BLaER1 treated with 17β-estradiol and CSF1 and Interleukin-3, amounts not matched to agents 10 nM and 100 nM (cell line): ENCODE measurements at regions not wholly inside any gene's neighbourhood (a gene's known extent, or its start where the extent isn't known, plus 50 kb on each side); places are given as distances from the start of the nearest gene placed in this dataset.
"Not testable (repeated sequence)": the region's sequence is repeated elsewhere in the genome, so short reads cannot be mapped to it uniquely, and the experiment has no call there.

Source experiments
- H3K27ac ChIP-seq, 11 experiments: shearing (Covaris generic); formaldehyde crosslinking; 2 replicates each; pipeline ENCODE4 v1.8.1; 2022
- H3K27me3 ChIP-seq, 11 experiments: shearing (Covaris generic); formaldehyde crosslinking; 2 replicates each; pipeline ENCODE4 v1.8.1; 2022
- H3K36me3 ChIP-seq, 11 experiments: shearing (Covaris generic); formaldehyde crosslinking; 2 replicates each; pipeline ENCODE4 v1.8.1; 2022
- H3K4me1 ChIP-seq, 10 experiments: shearing (Covaris generic); formaldehyde crosslinking; 2 replicates each; pipeline ENCODE4 v1.8.1; 2022
- H3K4me2 ChIP-seq, 11 experiments: shearing (Covaris generic); formaldehyde crosslinking; 2 replicates each; pipeline ENCODE4 v1.8.1; 2022
- H3K4me3 ChIP-seq, 10 experiments: shearing (Covaris generic); formaldehyde crosslinking; 2 replicates each; pipeline ENCODE4 v1.8.1; 2022
- H3K9ac ChIP-seq, 11 experiments: shearing (Covaris generic); formaldehyde crosslinking; 2 replicates each; pipeline ENCODE4 v1.8.1; 2022
- H3K9me3 ChIP-seq, 11 experiments: shearing (Covaris generic); formaldehyde crosslinking; replicated peaks in 1 of 11; 2 replicates each; pipeline ENCODE4 v1.8.1; 2022
- H4K20me1 ChIP-seq, 11 experiments: shearing (Covaris generic); formaldehyde crosslinking; 2 replicates each; pipeline ENCODE4 v1.8.1; 2022
- Cebpa-rat ChIP-seq, 11 experiments: shearing (Covaris generic); IDR thresholded peaks; 2 replicates each; pipeline ENCODE4 v1.8.1; 2022

GRCh38 chr7:97405835-97406234 is 288.3 kb downstream of the SDHAF3 start:
- TF ChIP-seq Cebpa-rat (IDR thresholded peaks at IDR 0.05): no peak
- no peaks in the 10 kb centered on the region for H3K27me3 ChIP-seq
- no peak overlapping the region for H3K9ac ChIP-seq
- H4K20me1 ChIP-seq: no peaks in the 10 kb centered on the region
- no peaks in the 10 kb centered on the region for H3K9me3 ChIP-seq
- H3K4me1 ChIP-seq: no peaks in the 10 kb centered on the region
- no peak overlapping the region for H3K27ac ChIP-seq
- no peaks in the 10 kb centered on the region for H3K36me3 ChIP-seq
- no peak overlapping the region for H3K4me2 ChIP-seq
- no peak overlapping the region for H3K4me3 ChIP-seq

DNA sequence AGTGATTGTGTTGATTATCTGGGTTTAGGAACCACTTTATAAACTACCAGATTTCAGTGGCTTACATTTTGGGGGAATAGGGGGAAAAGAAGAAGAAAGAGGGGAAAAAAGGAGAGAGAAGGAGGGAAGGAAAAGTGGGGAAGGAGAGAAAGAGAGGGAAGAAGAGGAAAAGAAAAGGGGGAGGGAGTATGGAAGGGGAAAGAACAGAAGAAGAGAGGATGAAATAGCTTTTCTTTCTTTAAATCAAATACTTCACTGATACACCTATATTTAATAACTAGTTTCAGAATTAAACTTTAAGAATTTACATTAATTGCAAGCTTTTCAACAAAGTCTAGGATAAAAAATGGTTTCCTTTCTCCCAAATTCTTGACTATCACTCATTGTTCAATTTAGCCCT is 289.6 kb downstream of the SDHAF3 start:
- no peak for TF ChIP-seq Cebpa-rat (IDR thresholded peaks at IDR 0.05)
- H3K36me3 ChIP-seq: no peaks in the 10 kb centered on the region
- H3K27me3 ChIP-seq: no peaks in the 10 kb centered on the region
- no peak overlapping the region for H3K4me2 ChIP-seq
- no peaks in the 10 kb centered on the region for H3K4me1 ChIP-seq
- H3K4me3 ChIP-seq: no peak overlapping the region
- no peak overlapping the region for H3K9ac ChIP-seq
- H4K20me1 ChIP-seq: no peaks in the 10 kb centered on the region
- H3K27ac ChIP-seq: no peak overlapping the region
- H3K9me3 ChIP-seq: no peaks in the 10 kb centered on the region

GRCh38 chr7:97409346-97409745 is 291.8 kb downstream of the SDHAF3 start:
- Histone ChIP-seq H4K20me1 (no peaks in the 10 kb centered on the region), H3K4me2 (no peak overlapping the region), H3K27me3 (no peaks in the 10 kb centered on the region), H3K9me3 (no peaks in the 10 kb centered on the region), H3K27ac (no peak overlapping the region), H3K4me3 (no peak overlapping the region), H3K9ac (no peak overlapping the region), H3K36me3 (no peaks in the 10 kb centered on the region), H3K4me1 (no peaks in the 10 kb centered on the region)
- TF ChIP-seq Cebpa-rat (IDR thresholded peaks at IDR 0.05): no peak

DNA sequence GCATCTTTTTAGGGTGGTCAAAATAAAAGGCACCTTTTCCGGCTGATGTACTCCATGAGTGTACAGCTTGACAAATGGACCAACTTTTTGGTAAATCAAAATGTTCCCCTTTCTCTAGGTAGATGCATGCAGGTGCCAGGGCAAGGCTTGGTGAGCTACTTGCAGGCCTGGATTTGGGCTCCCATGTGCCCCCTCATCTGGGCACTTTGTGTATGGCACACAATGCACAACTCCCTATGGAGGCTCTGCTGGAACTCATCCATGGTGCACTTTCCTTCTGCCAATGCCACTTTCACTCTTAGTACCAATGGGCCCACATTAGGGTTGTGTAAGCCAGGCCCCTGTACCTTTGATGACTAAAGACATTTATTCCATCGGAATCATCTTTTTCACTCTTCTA is 300.8 kb downstream of the SDHAF3 start:
- H3K9me3 ChIP-seq: peaks cover 0 to 5% (median 3%) of the 10 kb centered on the region in 11 experiments; a peak in 9 of 22 replicates
- no peak overlapping the region for H3K4me2 ChIP-seq
- no peaks in the 10 kb centered on the region for H3K4me1 ChIP-seq
- no peaks in the 10 kb centered on the region for H3K36me3 ChIP-seq
- H3K27me3 ChIP-seq: no peaks in the 10 kb centered on the region
- no peak overlapping the region for H3K27ac ChIP-seq
- H3K4me3 ChIP-seq: no peak overlapping the region
- H3K9ac ChIP-seq: no peak overlapping the region
- no peak for TF ChIP-seq Cebpa-rat (IDR thresholded peaks at IDR 0.05)
- H4K20me1 ChIP-seq: no peaks in the 10 kb centered on the region

DNA sequence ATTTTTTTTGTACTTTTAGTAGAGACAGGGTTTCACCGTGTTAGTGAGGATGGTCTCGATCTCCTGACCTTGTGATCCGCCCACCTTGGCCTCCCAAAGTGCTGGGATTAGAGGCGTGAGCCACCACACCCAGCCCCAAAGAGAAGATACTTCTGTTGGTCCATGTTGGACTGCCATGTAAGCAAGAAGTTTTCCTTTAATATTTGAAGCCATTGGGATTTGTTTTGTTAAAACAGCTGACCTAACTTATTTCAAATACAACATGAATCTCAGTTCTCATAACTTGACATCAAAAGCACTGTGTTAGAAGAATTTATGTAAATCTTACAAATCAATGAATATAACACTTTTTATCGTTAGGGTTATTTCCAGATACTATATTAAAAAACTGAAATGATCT is 302.4 kb downstream of the SDHAF3 start:
- H3K4me2 ChIP-seq: no peak overlapping the region
- no peak overlapping the region for H3K9ac ChIP-seq
- H3K4me1 ChIP-seq: no peaks in the 10 kb centered on the region
- H3K27ac ChIP-seq: no peak overlapping the region
- H3K9me3 ChIP-seq: peaks cover 0 to 10% (median 8%) of the 10 kb centered on the region in 11 experiments; a peak in 11 of 22 replicates
- no peaks in the 10 kb centered on the region for H3K36me3 ChIP-seq
- H4K20me1 ChIP-seq: no peaks in the 10 kb centered on the region
- TF ChIP-seq Cebpa-rat (IDR thresholded peaks at IDR 0.05): no peak
- H3K27me3 ChIP-seq: no peaks in the 10 kb centered on the region
- no peak overlapping the region for H3K4me3 ChIP-seq

DNA sequence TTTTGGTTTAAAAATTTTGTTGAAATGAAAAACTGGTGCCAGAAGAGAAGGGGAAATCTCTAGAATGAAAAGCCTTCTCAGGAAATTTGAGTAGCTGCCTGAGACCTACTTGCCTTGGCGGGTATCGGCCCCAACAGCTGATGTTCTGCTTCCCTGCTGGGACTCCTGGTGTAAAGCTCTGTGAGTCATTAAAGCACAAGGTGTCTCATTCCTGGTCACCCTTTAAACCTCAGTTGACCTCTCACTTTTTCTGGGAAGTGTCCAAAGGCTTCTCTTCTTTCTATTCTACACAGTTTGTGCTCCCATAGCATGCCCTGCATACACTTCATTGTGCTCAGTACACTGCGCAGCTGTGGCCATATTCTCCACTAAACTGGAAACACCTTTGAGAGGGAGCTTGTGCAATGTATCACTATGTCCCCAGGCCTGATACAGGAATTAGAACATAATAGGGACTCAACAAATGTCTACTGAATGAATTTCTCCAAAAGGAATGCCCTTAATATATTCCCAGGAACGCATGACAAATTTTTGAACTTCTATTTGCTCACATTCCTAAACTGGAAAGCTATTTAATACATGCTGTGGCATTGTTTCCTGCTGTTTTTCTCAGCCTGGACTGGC is 303.9 kb downstream of the SDHAF3 start:
- Histone ChIP-seq H4K20me1 (no peaks in the 10 kb centered on the region), H3K4me1 (no peaks in the 10 kb centered on the region), H3K27me3 (no peaks in the 10 kb centered on the region), H3K9ac (no peak overlapping the region), H3K36me3 (no peaks in the 10 kb centered on the region), H3K9me3 (peaks cover 0 to 10% (median 8%) of the 10 kb centered on the region in 11 experiments; a peak in 11 of 22 replicates), H3K4me2 (no peak overlapping the region), H3K4me3 (no peak overlapping the region), H3K27ac (no peak overlapping the region)
- no peak for TF ChIP-seq Cebpa-rat (IDR thresholded peaks at IDR 0.05)

DNA sequence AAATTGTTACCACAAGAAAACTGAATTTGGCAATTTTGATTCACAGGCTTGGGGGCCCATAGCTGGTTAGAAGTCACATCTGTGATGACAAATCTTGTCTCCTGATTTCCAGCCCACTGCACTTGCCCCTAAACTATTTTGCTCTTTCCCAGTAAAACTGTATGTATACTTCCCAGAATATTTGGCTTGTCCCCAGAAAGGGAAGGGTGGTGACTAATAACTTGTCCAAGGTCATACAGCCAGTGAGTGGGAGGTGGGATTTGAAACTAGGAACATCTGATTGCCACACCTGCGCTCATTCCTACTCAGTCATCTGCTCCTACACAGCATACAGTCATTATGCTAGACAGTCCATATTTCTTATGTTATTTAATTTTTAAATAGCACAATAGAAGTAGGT is 304.5 kb downstream of the SDHAF3 start:
- Histone ChIP-seq H3K4me1 (no peaks in the 10 kb centered on the region), H3K27ac (no peak overlapping the region), H3K9me3 (peaks cover 0 to 10% (median 8%) of the 10 kb centered on the region in 11 experiments; a peak in 11 of 22 replicates), H4K20me1 (no peaks in the 10 kb centered on the region), H3K36me3 (no peaks in the 10 kb centered on the region), H3K4me2 (no peak overlapping the region), H3K9ac (no peak overlapping the region), H3K4me3 (no peak overlapping the region), H3K27me3 (no peaks in the 10 kb centered on the region)
- no peak for TF ChIP-seq Cebpa-rat (IDR thresholded peaks at IDR 0.05)

DNA sequence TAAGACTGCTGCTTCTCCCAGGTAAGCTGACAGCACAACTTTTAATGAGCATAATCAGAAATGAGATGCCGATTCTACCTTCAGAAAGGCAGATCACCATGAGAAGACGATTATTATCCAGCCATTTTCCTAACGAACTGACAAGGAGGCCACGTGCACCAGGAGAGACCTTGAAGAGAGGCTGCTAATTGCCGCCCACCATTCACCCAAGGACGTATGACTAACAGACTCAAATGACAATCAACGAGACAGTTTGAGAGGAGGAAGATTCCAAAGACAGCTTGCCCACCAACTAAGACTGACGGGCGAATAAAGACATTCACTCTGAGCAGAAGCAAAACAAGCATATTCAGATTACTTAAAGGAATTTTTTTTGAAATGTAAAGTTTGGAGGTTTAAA is 301.9 kb upstream of the TAC1 start:
- H3K9me3 ChIP-seq: no peaks in the 10 kb centered on the region
- no peaks in the 10 kb centered on the region for H3K27me3 ChIP-seq
- no peaks in the 10 kb centered on the region for H3K4me1 ChIP-seq
- H3K9ac ChIP-seq: no peak overlapping the region
- no peak for TF ChIP-seq Cebpa-rat (IDR thresholded peaks at IDR 0.05)
- no peaks in the 10 kb centered on the region for H4K20me1 ChIP-seq
- H3K4me2 ChIP-seq: no peak overlapping the region
- H3K4me3 ChIP-seq: no peak overlapping the region
- H3K36me3 ChIP-seq: no peaks in the 10 kb centered on the region
- H3K27ac ChIP-seq: no peak overlapping the region

DNA sequence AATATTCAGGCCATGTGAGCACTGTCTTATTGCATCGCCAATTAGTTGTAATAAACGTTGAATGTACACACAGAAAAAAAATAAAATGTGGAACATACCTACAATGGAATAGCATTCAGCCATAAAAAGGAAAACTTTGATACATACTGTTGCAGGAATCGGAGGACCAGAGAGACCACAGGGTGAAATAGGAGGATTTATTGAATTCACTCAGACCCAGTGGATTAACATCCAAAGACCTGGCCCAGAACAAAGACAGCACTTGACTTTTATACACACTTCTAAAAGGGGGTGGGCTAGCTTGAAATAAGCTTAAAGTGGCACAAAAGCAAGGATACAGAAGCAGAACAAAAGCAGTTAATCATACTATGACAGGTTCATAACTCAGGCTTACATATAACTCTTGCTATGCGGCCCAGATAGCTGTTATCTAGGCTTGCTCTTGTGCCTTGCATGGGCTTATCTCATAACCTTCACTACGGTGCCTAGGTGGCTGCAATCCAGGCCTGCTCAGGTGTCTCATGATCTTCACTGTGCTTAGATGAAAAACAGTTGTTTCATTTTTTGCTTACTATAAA is 292.2 kb upstream of the TAC1 start:
- TF ChIP-seq Cebpa-rat (IDR thresholded peaks at IDR 0.05): no peak
- Histone ChIP-seq H3K9me3 (peaks cover 36 to 61% (median 43%) of the 10 kb centered on the region in 11 experiments), H3K27me3 (no peaks in the 10 kb centered on the region), H3K4me3 (no peak overlapping the region), H4K20me1 (no peaks in the 10 kb centered on the region), H3K4me1 (no peaks in the 10 kb centered on the region), H3K27ac (no peak overlapping the region), H3K4me2 (no peak overlapping the region), H3K9ac (no peak overlapping the region), H3K36me3 (no peaks in the 10 kb centered on the region)

- Histone ChIP-seq H3K9me3 (peaks cover 1 to 18% (median 5%) of the 10 kb centered on the region in 11 experiments; a peak in 21 of 22 replicates), H3K4me3 (no peak overlapping the region), H3K9ac (no peak overlapping the region), H3K36me3 (no peaks in the 10 kb centered on the region), H3K27ac (no peak overlapping the region), H3K4me1 (no peaks in the 10 kb centered on the region), H3K4me2 (no peak overlapping the region), H3K27me3 (no peaks in the 10 kb centered on the region), H4K20me1 (no peaks in the 10 kb centered on the region)
- no peak for TF ChIP-seq Cebpa-rat (IDR thresholded peaks at IDR 0.05)
These were observed 285.5 kb upstream of the TAC1 start for GRCh38 chr7:97446361-97446760.

DNA sequence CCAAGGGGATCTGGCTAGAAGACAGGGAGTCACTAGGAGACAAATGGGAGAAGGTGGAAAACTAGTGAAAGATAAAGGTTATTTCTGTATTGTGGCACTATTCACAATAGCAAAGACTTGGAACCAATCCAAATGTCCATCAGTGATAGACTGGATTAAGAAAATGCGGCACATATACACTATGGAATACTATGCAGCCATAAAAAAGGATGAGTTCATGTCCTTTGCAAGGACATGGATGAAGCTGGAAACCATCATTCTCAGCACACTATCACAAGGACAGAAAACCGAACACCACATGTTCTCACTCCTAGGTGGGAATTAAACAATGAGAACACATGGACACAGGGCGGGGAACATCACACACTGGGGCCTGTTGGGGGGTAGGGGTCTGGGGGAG is 282.4 kb upstream of the TAC1 start:
- not testable (repeated sequence) for H3K9ac ChIP-seq, H4K20me1 ChIP-seq, H3K36me3 ChIP-seq, H3K27me3 ChIP-seq, H3K4me3 ChIP-seq, H3K4me2 ChIP-seq, H3K9me3 ChIP-seq, H3K4me1 ChIP-seq, H3K27ac ChIP-seq
